Stimulated activated naive CD4-positive, alpha-beta T cell treated with Interleukin-2 at 50 U/mL for 16 hours (primary cell): ENCODE measurements at regions not wholly inside any gene's neighbourhood (a gene's known extent, or its start where the extent isn't known, plus 50 kb on each side); places are given as distances from the start of the nearest gene placed in this dataset.
"Not testable (repeated sequence)": the region's sequence is repeated elsewhere in the genome, so short reads cannot be mapped to it uniquely, and the experiment has no call there.

Source experiments
- DNase-seq: peaks from one replicate; lab custom pipeline; 2025; lab: John Stamatoyannopoulos, UW

- DNase-seq: not testable (repeated sequence)
Observed at GRCh38 chr16:88148078-88148477, 196.8 kb downstream of the BANP start.

- DNase-seq: not testable (repeated sequence)
Observed at GRCh38 chr16:88148682-88149081, 197.4 kb downstream of the BANP start.

- not testable (repeated sequence) for DNase-seq
Observed at GRCh38 chr16:88149158-88149603, 197.9 kb downstream of the BANP start.

- not testable (repeated sequence) for DNase-seq
Observed at GRCh38 chr16:88149663-88150062, 198.4 kb downstream of the BANP start.

DNA sequence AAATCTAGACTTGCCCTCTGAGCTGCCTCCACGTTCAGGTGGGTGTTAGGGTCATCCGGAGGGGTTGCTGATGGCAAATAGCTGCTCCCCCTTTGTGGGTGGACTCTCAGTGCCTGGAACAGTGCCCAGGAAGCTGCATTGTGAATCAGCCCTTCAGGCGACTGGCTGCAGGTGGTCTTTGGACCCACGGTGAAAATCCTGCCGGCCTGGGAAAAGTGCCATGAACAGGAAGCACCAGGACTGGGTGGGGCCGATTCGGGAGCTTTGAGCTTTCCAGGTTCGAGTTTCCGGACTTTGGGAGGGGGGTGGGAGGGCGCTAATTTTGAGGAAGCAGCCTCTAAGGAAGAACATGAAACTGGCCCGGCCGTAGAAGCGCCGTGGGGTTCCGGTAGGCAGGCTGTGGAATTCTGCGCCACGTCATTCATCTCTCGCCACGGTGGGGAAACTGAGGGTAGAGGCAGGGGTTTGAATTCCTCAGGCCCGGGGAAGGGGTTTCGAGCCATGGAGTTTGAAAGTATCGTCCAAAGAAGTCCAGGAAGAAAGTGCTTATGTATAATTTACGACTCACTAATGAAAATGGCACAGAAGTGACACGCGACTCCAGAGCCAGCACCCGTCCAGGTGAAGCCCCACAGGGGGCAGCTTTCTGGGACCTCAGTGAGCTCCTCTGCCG lies 199.4 kb downstream of the BANP start:
- DNase-seq: not testable (repeated sequence)

- DNase-seq: not testable (repeated sequence)
Observed at GRCh38 chr16:88151129-88151499, 199.9 kb downstream of the BANP start.

DNA sequence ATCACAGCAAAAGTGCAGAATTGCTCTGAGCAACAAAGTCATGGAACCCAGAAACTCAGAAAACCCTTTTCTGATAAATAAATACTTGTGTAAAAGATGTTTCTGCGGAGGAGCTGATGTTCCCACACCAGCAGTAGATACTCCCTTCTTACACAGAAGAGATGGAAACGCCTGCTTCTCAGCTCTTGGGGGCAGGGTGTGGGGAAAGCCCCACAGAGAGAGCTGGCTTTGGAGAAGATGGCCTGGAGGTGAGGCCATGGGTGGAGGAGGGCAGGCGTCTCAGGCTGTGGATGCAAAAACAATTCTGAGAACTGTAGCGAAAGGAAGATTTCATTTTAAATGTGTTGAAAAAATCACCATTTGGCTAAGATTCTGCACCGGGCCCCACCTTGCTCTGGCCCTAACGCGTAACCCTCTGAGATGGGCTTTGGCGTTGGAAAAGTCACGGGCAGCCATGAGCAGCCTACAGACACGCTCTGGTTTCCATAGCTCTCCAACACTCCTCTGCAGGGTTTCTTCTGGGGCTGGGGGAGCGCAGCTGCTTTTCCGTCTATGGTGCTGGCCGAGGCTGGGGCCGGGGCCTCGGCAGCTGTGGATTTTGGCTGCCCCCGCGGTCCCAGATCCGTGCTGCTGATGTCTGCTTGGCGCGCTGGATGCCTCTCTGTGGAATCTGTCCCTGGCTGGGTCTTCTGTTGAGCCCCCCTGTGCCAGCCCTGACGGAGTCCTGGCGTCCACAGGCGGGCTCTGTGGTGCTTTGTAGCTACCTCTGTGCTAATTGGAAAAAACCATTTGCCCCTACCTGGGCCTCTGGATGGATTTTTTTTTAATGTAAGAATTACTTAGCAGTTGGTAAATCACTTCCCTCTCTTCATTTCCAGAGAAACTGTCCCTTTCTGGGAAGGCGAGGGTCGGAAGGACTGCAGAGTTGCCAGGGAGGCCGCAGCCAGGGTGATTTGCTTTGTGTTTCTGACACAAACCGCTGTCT lies 200.9 kb downstream of the BANP start:
- DNase-seq: not testable (repeated sequence)

DNA sequence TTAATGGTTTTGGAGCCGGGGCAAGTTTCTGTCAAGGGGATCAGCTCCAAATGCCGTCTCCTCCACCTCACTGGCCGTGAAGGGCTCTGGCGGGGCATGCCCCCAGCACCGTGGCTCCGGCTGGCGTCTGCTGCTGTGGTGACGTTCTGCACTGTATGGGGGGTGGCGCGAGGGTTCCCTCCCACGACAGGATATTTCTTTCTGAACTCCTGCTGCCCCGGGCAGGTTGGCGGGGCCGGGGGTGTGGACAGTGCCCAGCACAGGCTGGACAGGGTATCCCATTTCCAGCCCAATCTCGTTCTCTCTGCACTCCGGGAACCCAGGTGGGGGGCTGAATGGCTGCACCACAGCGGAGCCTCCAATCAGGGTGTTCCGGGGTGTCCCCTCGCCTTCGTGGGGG lies 201.6 kb downstream of the BANP start:
- DNase-seq: not testable (repeated sequence)

DNA sequence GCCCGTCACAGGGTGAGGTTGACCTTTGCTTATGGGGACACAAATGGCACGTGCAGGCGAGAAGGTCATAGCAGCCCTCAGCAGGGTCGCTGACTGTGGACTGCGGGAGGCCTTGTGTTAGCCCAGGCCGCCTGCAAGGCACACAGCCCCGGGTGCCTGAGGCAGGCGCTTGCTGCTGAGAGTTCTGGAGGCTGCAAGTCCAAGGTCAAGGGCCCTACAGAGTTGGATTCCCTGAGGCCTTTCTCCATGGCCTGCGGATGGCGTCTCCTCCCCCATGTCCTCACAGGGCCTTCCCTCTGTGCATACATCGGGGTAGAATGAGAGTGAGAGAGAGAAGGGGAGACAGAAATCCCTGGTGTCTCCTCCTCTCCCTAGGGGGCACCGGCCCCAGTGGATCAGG lies 202.3 kb downstream of the BANP start:
- not testable (repeated sequence) for DNase-seq

- DNase-seq: not testable (repeated sequence)
Observed at GRCh38 chr16:88154886-88155285, 203.7 kb downstream of the BANP start.

GRCh38 chr16:88155681-88156080 lies 204.4 kb downstream of the BANP start:
- DNase-seq: not testable (repeated sequence)

DNA sequence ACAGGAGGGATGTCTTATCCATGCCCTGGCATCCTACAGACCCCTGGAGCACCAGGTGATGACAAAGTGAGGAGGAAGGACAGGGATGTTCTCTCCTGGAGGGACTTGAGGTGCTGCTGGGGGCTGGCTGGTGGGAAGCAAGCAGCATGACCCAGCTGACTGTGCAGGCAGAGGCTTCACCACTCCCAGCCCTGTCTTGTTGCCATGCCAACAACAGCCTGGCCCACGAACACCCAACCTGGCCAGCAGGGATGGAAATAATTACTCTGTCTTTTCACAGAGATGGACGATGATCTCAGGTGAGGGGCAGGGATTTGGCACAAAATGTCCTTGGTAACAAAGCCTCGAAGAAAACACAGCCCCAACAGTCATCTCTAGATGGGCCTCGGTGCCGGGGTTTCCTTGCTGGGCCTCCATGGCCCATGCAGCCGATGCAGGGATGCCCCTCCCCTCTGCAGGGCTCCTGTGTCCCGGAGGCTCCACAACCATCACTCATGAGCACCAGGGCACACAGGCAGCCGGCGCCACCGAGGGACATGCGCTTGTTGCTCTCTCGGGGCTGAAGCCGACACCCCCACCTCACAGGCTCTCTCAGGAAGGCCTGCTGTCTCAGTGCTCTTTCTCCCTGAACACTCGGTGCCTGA lies 205.5 kb downstream of the BANP start:
- not testable (repeated sequence) for DNase-seq

DNA sequence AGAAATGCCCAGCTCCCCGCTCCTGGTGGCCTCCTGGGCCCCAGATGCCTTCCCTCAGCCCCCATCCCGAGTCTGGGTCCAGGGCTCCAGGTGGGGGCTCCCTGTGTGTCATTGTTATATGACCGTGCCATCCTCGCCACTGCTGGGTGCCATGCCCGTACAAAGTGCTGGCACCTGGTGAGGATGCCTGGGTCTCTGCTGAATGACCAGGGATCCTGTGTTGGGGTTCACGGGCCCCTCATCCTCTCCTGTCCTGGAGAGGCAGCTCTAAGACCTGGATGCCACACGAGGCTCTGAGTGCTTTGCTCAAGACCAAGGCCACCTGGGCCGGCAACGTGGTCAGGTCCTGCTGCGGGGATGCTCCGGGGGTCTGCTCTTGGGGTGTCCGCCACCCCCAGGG lies 206.5 kb downstream of the BANP start:
- DNase-seq: not testable (repeated sequence)

- not testable (repeated sequence) for DNase-seq
Observed at GRCh38 chr16:88158256-88159045, 207.2 kb downstream of the BANP start.

DNA sequence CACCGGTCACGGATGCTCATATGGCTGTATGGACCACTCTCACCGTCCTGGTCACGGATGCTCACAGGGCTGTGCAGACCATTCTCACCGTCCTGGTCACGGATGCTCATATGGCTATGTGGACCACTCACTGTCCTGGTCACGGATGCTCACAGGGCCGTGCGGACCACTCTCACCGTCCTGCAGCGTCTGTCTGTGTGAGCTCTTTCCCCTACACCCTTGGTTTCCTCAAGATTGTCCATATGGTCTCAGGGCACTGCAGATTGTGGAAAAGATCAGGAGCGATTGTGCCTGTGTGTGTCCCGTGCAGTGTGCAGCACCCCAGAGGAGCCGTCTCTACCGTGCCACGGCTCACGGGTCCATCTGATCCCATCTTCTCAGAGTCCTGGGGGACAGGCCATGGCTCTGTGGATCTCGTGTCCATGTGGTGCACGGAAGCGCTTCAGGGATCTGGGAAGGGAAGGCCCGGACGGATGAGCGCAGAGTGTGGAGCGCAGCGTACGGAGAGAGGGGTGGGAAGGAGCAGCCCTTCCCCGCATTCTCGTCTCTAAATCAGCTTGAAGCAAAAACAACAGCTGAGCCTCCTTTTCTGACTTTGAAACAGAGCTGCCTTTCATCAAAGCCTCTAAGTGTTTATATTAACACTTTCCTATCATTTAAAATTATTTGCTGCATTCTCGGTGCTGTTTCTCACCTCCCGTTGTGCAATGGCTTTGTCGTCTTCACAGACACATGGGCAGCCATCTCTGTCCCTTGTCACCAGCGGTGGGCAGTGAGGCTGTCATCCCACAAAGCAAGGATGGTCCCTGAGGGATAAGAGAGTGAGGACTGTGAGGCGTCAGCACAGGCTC lies 208.0 kb downstream of the BANP start:
- DNase-seq: not testable (repeated sequence)

DNA sequence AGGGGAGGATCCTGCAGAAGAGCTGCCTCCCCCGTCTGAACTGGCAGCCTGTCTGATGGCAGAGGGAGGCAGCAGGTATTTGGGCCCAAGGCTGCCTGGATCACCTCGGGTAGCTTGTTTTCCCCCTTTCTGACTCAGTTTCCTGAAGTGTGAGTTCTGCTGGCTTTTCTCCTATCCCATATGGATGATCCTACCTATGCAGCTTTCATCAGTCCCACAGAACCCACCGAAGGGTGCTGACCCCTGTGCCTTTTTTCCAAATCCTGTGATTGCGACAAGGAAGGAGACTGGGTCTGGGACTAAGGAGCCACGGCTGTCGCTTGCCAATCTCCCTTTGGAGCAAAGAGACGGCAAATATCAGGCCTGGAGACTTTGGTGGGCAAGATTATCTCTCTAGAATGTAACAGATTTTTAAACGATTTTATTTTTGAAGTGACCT lies 208.7 kb downstream of the BANP start:
- DNase-seq: not testable (repeated sequence)

DNA sequence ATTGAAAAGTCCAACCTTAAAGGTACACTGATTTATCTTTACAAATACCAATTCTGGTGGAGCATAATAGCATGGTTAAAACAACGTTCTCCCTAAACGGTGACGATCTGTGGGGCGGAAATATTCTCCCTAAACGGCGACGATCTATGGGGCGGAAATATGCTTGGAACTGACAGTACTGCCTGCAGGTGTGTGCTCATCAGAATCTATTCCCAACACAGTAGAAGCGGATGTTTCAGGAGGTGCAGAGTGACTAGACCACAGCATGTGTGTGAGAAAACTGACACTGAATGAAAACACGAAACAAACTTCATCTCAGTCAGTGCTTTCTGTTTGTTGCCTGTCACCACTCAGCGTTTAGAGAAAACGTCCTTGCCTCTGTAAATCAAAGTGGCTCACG lies 210.0 kb downstream of the BANP start:
- not testable (repeated sequence) for DNase-seq

DNA sequence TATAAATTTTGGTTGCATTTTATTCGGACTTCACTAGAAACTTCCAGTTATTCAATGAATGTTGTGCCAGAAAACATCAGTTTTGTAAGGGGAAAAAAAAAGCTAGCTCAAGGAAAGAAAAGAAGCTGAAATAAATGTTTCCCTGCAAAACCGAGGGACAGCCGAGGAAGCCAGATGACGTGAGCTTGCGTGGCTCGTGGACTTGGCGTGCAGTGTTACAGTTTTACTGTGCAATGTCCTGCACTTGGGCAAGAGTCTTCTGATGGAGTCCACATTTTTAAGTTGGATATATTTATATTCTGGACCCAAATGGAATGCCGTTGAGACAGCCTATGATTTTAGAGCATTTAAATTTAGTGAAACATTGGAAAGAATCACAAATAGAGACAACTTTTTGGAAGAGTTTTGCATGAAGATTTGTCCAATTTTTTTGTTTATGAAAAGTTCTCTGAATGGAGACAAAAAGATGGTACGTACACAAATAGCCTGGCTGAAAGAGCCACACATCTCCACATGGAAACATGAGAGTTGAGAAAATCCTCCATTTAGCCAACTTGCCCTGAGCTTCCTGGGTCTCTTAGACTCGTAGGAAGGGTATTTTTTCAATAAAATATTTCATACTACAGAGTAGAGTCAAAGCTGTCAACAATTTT lies 210.5 kb downstream of the BANP start:
- DNase-seq: not testable (repeated sequence)

DNA sequence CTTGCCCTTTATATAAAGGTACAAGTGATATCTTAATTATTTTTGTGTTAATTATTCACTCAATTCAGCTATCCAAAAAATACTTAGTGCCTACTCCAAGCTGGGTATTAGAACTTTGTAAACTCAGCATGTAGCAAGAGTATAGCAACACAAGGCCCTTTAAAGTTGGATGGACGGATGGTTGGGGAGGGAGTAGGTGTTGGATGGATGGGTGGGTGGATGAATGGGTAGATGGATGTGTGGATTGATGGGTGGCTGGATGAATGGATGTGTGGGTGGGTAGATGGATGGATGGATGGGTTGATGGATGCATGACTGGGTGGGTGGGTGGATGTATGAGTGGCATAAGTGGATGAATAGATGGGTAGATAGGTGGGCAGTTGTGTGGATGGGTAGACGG lies 211.5 kb downstream of the BANP start:
- DNase-seq: not testable (repeated sequence)
